ENCODE measurements at regions not wholly inside any gene's neighbourhood (a gene's known extent, or its start where the extent isn't known, plus 50 kb on each side); places are given as distances from the start of the nearest gene placed in this dataset.

- no peaks in the 10 kb centered on the region for H3K9me3 ChIP-seq (ENCODE audit: control insufficient read depth in 2 of 2, low read length in 2 of 2)
- no peak overlapping the region for H3K27ac ChIP-seq (ENCODE audit: low read length)
- no peaks in the 10 kb centered on the region for H3K27me3 ChIP-seq (ENCODE audit: control insufficient read depth in 1 of 2, insufficient read depth in 2 of 2, low read length in 2 of 2)
- H3K36me3 ChIP-seq (ENCODE audit: control insufficient read depth in 2 of 2, insufficient read depth in 2 of 2, low read length in 2 of 2), result no peaks in the 10 kb centered on the region
- peak overlapping the region in 1 of 2 donors; percentile 19 for H3K4me3 ChIP-seq (ENCODE audit: low read length in 2 of 2)
- H3K4me1 ChIP-seq (ENCODE audit: control insufficient read depth, insufficient read depth, low read length), result no peaks in the 10 kb centered on the region
- no peak overlapping the region for H3K9ac ChIP-seq (ENCODE audit: low read length in 2 of 2)
Measured at GRCh38 chr15:96222981-96223380, 107.5 kb upstream of the NR2F2 start.

- Histone ChIP-seq H3K4me1 (ENCODE audit: control insufficient read depth, insufficient read depth, low read length) (no peaks in the 10 kb centered on the region), H3K4me3 (ENCODE audit: low read length in 2 of 2) (no peak overlapping the region), H3K9me3 (ENCODE audit: control insufficient read depth in 2 of 2, low read length in 2 of 2) (no peaks in the 10 kb centered on the region), H3K27ac (ENCODE audit: low read length) (no peak overlapping the region), H3K27me3 (ENCODE audit: control insufficient read depth in 1 of 2, insufficient read depth in 2 of 2, low read length in 2 of 2) (no peaks in the 10 kb centered on the region), H3K36me3 (ENCODE audit: control insufficient read depth in 2 of 2, insufficient read depth in 2 of 2, low read length in 2 of 2) (no peaks in the 10 kb centered on the region), H3K9ac (ENCODE audit: low read length in 2 of 2) (no peak overlapping the region)
Measured at GRCh38 chr15:96223939-96224338, 106.6 kb upstream of the NR2F2 start.

- no peak overlapping the region for H3K9ac ChIP-seq (ENCODE audit: low read length in 2 of 2)
- H3K4me3 ChIP-seq (ENCODE audit: low read length in 2 of 2), result no peak overlapping the region
- no peaks in the 10 kb centered on the region for H3K9me3 ChIP-seq (ENCODE audit: control insufficient read depth in 2 of 2, low read length in 2 of 2)
- H3K4me1 ChIP-seq (ENCODE audit: control insufficient read depth, insufficient read depth, low read length), result no peaks in the 10 kb centered on the region
- H3K36me3 ChIP-seq (ENCODE audit: control insufficient read depth in 2 of 2, insufficient read depth in 2 of 2, low read length in 2 of 2), result no peaks in the 10 kb centered on the region
- no peak overlapping the region for H3K27ac ChIP-seq (ENCODE audit: low read length)
- no peaks in the 10 kb centered on the region for H3K27me3 ChIP-seq (ENCODE audit: control insufficient read depth in 1 of 2, insufficient read depth in 2 of 2, low read length in 2 of 2)
Measured at GRCh38 chr15:96225642-96226259, 104.7 kb upstream of the NR2F2 start.

GRCh38 chr15:96230526-96231181 lies 99.8 kb upstream of the NR2F2 start:
- Histone ChIP-seq H3K9me3 (ENCODE audit: control insufficient read depth in 2 of 2, low read length in 2 of 2) (no peaks in the 10 kb centered on the region), H3K4me3 (ENCODE audit: low read length in 2 of 2) (no peak overlapping the region), H3K4me1 (ENCODE audit: control insufficient read depth, insufficient read depth, low read length) (no peaks in the 10 kb centered on the region), H3K27me3 (ENCODE audit: control insufficient read depth in 1 of 2, insufficient read depth in 2 of 2, low read length in 2 of 2) (no peaks in the 10 kb centered on the region), H3K9ac (ENCODE audit: low read length in 2 of 2) (no peak overlapping the region), H3K27ac (ENCODE audit: low read length) (no peak overlapping the region), H3K36me3 (ENCODE audit: control insufficient read depth in 2 of 2, insufficient read depth in 2 of 2, low read length in 2 of 2) (no peaks in the 10 kb centered on the region)

GRCh38 chr15:96232335-96232734 lies 98.2 kb upstream of the NR2F2 start:
- no peaks in the 10 kb centered on the region for H3K4me1 ChIP-seq (ENCODE audit: control insufficient read depth, insufficient read depth, low read length)
- no peak overlapping the region for H3K4me3 ChIP-seq (ENCODE audit: low read length in 2 of 2)
- H3K27ac ChIP-seq (ENCODE audit: low read length), result no peak overlapping the region
- no peaks in the 10 kb centered on the region for H3K36me3 ChIP-seq (ENCODE audit: control insufficient read depth in 2 of 2, insufficient read depth in 2 of 2, low read length in 2 of 2)
- no peaks in the 10 kb centered on the region for H3K9me3 ChIP-seq (ENCODE audit: control insufficient read depth in 2 of 2, low read length in 2 of 2)
- H3K27me3 ChIP-seq (ENCODE audit: control insufficient read depth in 1 of 2, insufficient read depth in 2 of 2, low read length in 2 of 2), result no peaks in the 10 kb centered on the region
- no peak overlapping the region for H3K9ac ChIP-seq (ENCODE audit: low read length in 2 of 2)

GRCh38 chr15:96234109-96234892 lies 96.2 kb upstream of the NR2F2 start:
- Histone ChIP-seq H3K27ac (ENCODE audit: low read length) (no peak overlapping the region), H3K27me3 (ENCODE audit: control insufficient read depth in 1 of 2, insufficient read depth in 2 of 2, low read length in 2 of 2) (no peaks in the 10 kb centered on the region), H3K4me1 (ENCODE audit: control insufficient read depth, insufficient read depth, low read length) (no peaks in the 10 kb centered on the region)

GRCh38 chr15:96237002-96237401 lies 93.5 kb upstream of the NR2F2 start:
- H3K36me3 ChIP-seq (ENCODE audit: control insufficient read depth in 2 of 2, insufficient read depth in 2 of 2, low read length in 2 of 2), result no peaks in the 10 kb centered on the region
- H3K4me1 ChIP-seq (ENCODE audit: control insufficient read depth, insufficient read depth, low read length), result no peaks in the 10 kb centered on the region
- H3K27ac ChIP-seq (ENCODE audit: low read length), result no peak overlapping the region
- H3K9me3 ChIP-seq (ENCODE audit: control insufficient read depth in 2 of 2, low read length in 2 of 2), result no peaks in the 10 kb centered on the region
- H3K9ac ChIP-seq (ENCODE audit: low read length in 2 of 2), result no peak overlapping the region
- no peaks in the 10 kb centered on the region for H3K27me3 ChIP-seq (ENCODE audit: control insufficient read depth in 1 of 2, insufficient read depth in 2 of 2, low read length in 2 of 2)
- no peak overlapping the region for H3K4me3 ChIP-seq (ENCODE audit: low read length in 2 of 2)

More at GRCh38 chr15:96234109-96234892, 96.2 kb upstream of the NR2F2 start:
- H3K4me3 ChIP-seq (ENCODE audit: low read length in 2 of 2), result no peak overlapping the region
- no peaks in the 10 kb centered on the region for H3K36me3 ChIP-seq (ENCODE audit: control insufficient read depth in 2 of 2, insufficient read depth in 2 of 2, low read length in 2 of 2)
- H3K9me3 ChIP-seq (ENCODE audit: control insufficient read depth in 2 of 2, low read length in 2 of 2), result no peaks in the 10 kb centered on the region
- no peak overlapping the region for H3K9ac ChIP-seq (ENCODE audit: low read length in 2 of 2)

- no peaks in the 10 kb centered on the region for H3K9me3 ChIP-seq (ENCODE audit: control insufficient read depth in 2 of 2, low read length in 2 of 2)
- H3K4me3 ChIP-seq (ENCODE audit: low read length in 2 of 2), result no peak overlapping the region
- no peak overlapping the region for H3K9ac ChIP-seq (ENCODE audit: low read length in 2 of 2)
- no peaks in the 10 kb centered on the region for H3K4me1 ChIP-seq (ENCODE audit: control insufficient read depth, insufficient read depth, low read length)
- peaks cover 0 to 2% of the 10 kb centered on the region in 2 donors for H3K36me3 ChIP-seq (ENCODE audit: control insufficient read depth in 2 of 2, insufficient read depth in 2 of 2, low read length in 2 of 2)
- H3K27ac ChIP-seq (ENCODE audit: low read length), result no peak overlapping the region
- no peaks in the 10 kb centered on the region for H3K27me3 ChIP-seq (ENCODE audit: control insufficient read depth in 1 of 2, insufficient read depth in 2 of 2, low read length in 2 of 2)
Measured at GRCh38 chr15:96242761-96243160, 87.7 kb upstream of the NR2F2 start.

GRCh38 chr15:96243701-96244100 lies 86.8 kb upstream of the NR2F2 start:
- H3K4me1 ChIP-seq (ENCODE audit: control insufficient read depth, insufficient read depth, low read length), result no peaks in the 10 kb centered on the region
- H3K36me3 ChIP-seq (ENCODE audit: control insufficient read depth in 2 of 2, insufficient read depth in 2 of 2, low read length in 2 of 2), result peaks cover 0 to 2% of the 10 kb centered on the region in 2 donors

GRCh38 chr15:96245252-96245651 lies 85.2 kb upstream of the NR2F2 start:
- no peak overlapping the region for H3K4me3 ChIP-seq (ENCODE audit: low read length in 2 of 2)
- H3K27me3 ChIP-seq (ENCODE audit: control insufficient read depth in 1 of 2, insufficient read depth in 2 of 2, low read length in 2 of 2), result no peaks in the 10 kb centered on the region
- no peak overlapping the region for H3K9ac ChIP-seq (ENCODE audit: low read length in 2 of 2)
- H3K27ac ChIP-seq (ENCODE audit: low read length), result no peak overlapping the region
- no peaks in the 10 kb centered on the region for H3K4me1 ChIP-seq (ENCODE audit: control insufficient read depth, insufficient read depth, low read length)
- H3K36me3 ChIP-seq (ENCODE audit: control insufficient read depth in 2 of 2, insufficient read depth in 2 of 2, low read length in 2 of 2), result peaks cover 0 to 2% of the 10 kb centered on the region in 2 donors
- no peaks in the 10 kb centered on the region for H3K9me3 ChIP-seq (ENCODE audit: control insufficient read depth in 2 of 2, low read length in 2 of 2)

More at GRCh38 chr15:96243701-96244100, 86.8 kb upstream of the NR2F2 start:
- H3K27ac ChIP-seq (ENCODE audit: low read length), result no peak overlapping the region
- H3K4me3 ChIP-seq (ENCODE audit: low read length in 2 of 2), result no peak overlapping the region
- no peaks in the 10 kb centered on the region for H3K27me3 ChIP-seq (ENCODE audit: control insufficient read depth in 1 of 2, insufficient read depth in 2 of 2, low read length in 2 of 2)
- no peak overlapping the region for H3K9ac ChIP-seq (ENCODE audit: low read length in 2 of 2)
- no peaks in the 10 kb centered on the region for H3K9me3 ChIP-seq (ENCODE audit: control insufficient read depth in 2 of 2, low read length in 2 of 2)
